Fibroblast of skin of back (primary cell): ENCODE measurements at regions not wholly inside any gene's neighbourhood (a gene's known extent, or its start where the extent isn't known, plus 50 kb on each side); places are given as distances from the start of the nearest gene placed in this dataset.
A peak's percentile ranks its signal among the peaks of the same experiment; 100 is the strongest.
"Not testable (repeated sequence)": the region's sequence is repeated elsewhere in the genome, so short reads cannot be mapped to it uniquely, and the experiment has no call there.

Source experiments
- DNase-seq: peaks from one replicate; pipeline ENCODE4 v3.0.0-alpha.2; 2013

DNA sequence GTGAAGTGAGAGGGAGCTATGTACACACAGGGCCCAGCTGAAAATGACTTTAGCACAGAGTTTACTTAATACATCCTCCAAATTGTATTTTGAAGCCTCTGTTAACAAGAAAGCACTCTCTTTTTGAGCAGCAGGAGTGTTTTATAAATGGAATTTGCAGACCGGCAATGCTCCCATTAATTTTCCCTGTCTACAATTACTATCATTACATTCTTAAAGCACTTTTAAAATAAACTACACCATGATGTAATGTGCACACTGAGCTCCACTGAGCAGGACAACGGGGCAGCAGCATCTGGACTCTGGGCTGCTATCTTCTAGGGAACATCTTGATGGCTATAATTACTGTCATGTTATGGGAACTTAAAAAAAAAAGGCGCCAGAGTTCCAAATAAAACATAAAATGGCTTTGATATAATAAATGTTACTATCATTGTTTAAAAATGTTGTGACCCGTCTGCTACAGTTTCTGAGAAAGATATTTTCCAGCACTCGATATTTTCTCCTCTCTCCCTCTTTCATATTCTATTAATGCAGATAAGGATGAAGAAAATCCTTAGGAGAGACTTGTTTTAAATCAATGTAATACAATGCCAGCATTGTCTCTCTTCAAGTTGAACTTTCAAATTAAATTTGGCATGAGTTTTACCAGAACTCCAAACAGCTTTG lies 150.9 kb downstream of the HLX start:
- no peak for DNase-seq

GRCh38 chr1:221030990-221031389 lies 151.7 kb downstream of the HLX start:
- DNase-seq: no peak

DNA sequence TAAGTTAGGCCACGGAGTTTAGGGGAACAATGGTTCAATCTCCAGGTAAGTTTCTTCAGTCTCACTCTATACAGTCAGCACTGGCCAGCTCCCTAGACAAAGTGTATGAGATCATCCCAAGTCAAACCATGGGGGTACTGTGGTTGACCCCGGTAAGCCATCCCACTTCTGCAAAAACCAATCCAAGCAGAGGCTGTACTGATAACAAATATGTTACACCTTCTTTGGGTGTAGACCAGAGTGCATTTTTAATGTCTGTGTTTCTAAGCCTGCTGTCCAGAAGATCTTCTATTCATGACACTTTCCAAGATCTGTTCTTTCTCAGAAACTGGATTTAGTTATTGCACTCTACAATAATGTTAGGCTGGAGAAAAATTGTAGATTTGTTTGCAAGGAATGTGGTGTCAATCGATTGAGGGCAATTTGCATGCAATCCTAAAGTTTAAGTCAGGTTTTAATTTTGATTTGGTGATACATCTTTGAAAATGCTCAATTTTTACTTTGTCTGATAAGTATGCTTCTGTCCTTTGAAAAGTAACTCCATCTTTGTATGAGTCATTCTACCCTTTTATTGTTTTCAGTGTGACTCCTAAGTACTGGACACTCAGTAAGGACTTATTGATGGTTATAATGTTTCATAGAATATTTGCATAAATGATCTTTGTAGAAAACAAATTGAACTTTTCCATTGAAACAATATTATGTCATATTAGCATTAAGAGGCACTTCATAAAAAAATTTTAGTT lies 152.4 kb downstream of the HLX start:
- no peak for DNase-seq

DNA sequence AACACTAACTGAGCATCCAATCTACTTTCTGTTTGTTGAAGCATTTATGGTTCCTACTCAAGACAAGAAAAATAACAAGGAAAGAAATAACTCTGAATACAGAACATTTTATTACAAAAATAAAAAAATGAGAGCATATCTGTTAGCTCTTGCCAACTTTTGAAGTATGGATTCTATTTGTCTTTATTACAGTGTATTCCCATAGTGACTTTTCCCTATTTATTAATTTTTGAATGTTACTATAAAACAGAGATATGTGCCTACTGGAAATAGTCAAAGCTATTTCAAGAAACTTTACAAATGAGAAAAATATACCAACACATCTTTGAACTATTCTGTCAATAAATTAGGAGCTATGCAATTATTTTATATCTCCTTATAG lies 153.0 kb downstream of the HLX start:
- DNase-seq: no peak

DNA sequence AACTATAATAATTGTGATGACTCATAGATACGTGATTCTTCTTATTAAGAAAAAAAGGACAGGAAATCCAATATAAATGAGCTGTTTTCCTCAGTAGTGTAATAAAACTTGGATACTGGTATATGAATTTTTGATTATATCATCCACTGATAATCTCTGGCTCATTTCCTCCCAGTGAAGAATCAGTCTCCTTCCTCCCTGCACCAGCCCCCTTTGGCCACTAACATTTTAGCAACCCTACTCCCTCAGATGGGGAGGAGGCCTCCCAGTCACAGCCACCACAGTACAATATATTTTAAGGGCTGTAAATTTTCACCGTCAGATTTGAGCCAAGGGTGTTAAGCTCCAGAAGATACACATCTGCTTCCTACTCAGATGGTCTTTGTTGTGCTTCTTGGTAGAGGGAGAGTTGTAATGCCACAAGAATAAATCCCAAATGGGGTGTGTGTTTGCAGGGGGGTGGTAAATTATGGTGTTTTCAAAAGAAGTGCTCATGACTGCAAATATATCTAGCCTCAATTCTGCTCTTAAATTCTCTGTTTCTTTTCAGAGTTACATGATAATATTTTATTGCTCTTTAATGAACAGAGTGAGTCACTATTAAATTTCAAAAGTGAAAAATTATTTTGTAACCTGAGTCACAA lies 153.5 kb downstream of the HLX start:
- no peak for DNase-seq

GRCh38 chr1:221035662-221036153 lies 156.5 kb downstream of the HLX start:
- peak; percentile 81 for DNase-seq

DNA sequence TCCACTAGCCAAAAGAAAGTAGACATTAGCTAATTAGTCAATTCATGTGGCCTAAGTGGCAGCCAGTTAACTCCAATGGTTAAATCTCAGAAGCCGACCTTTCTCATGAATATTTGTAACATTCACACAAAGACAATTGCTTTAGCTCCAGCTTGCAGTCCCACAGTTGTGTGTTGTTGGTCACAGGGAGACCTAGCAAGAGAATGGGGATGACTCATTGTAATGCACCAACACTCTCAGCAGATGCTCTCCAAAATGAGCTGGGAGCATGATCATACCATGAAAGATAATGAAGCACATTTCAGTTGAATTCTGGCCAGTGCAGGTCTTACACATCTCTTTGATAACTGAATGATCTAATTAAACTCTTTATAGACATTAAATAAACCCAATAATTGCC lies 160.4 kb downstream of the HLX start:
- DNase-seq: peak; percentile 58

GRCh38 chr1:221040101-221040500 lies 160.9 kb downstream of the HLX start:
- DNase-seq: no peak

- no peak for DNase-seq
Observed at GRCh38 chr1:221040691-221041285, 161.5 kb downstream of the HLX start.

DNA sequence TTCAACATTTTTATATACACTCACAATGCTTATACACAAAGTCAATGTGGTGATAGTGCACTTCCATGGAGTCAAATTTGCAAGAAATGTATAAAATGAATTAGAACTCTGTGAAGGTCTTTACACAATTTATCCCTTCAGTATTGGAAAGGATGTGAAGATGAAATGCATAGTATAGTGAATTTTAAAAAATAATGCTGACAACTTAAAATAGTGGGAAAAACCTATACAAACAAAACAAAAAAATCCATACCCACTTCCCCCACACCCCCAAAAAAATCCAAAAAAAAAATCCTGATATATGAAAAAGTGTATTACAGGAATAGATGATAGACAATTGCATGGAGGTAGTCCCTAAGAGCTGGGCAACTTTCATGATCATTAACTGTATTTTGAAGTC lies 165.3 kb downstream of the HLX start:
- DNase-seq: no peak

- no peak for DNase-seq
Observed at GRCh38 chr1:221045151-221045550, 165.9 kb downstream of the HLX start.

- peak; percentile 53 for DNase-seq
Observed at GRCh38 chr1:221045842-221046831, 166.9 kb downstream of the HLX start.

DNA sequence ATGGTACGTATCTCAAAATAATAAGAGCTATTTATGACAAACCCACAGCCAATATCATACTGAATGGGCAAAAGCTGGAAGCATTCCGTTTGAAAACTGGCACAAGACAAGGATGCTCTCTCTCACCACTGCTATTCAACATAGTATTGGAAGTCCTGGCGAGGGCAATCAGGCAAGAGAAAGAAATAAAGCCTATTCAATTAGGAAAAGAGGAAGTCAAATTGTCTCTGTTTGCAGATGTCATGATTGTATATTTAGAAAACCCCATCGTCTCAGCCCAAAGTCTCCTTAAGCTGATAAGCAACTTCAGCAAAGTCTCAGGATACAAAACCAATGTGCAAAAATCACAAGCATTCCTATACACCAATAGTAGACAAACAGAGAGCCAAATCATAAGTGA lies 172.1 kb downstream of the HLX start:
- DNase-seq: not testable (repeated sequence)

DNA sequence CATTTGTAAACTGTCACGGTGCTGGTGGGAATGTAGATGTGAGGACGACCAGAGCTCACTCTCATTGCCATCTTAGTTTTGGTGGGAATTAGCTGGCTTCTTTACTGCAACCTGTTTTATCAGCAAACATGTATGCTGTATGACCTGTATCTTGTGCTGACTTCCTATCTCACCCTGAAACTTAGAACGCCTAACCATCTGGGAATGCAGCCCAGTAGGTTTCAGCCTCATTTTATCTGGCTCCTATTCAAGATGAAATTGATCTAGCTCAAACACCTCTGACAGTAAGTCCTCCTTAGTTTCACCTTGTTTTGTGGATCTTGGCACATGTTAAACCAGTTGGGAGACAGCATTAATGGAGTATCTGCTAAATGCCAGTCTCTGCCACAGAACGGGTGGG lies 174.6 kb downstream of the HLX start:
- DNase-seq: no peak

GRCh38 chr1:221059506-221059905 lies 180.3 kb downstream of the HLX start:
- DNase-seq: no peak

- DNase-seq: no peak
Observed at GRCh38 chr1:221063651-221064050, 184.4 kb downstream of the HLX start.

DNA sequence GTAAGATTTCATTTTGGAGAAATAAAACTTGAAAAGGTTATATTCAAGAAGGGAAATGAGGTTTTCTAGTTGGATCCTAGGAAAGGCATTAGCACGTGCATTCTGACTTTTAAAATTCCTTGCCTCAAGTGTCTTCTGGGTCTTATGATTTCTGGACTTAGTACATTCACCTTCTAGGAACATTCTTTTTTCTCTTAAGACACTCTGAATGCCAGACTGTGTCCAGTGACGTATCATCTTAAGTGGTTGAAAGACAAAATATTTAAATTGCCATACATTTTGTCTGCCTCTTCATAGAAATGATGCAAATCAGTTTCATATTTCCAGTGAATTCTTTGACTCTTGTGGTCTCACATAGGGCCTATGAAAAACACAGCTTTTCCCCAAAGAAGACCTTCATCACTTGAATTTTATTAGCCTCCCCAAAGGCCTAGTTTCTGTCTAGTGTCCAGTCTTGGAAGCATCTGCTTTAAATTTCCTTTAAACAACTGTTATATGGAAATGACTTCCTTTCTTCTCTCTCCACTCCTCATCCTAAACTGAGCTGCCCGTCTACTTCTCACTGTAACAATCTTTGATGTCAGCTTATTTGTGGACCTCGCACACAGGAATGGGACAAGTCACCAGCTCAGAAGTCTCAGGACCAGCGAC lies 187.2 kb downstream of the HLX start:
- no peak for DNase-seq

DNA sequence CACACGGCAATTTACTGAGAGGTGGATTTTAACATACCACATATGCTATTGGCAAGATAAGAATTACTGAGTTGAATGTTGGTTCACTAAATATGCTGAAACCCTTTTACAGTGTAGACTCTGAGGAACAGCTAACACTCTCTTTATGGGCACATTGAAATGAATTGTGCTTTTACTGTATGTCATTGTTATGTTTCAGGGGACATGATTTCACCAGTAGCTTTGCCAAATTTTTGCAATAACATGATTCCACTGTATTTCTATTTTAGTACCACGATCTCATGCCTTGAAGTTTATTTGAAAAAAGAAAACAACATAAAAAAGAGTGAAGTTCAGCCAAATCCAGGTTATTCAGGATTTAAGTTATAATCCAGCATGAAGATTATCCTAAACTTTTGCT lies 188.5 kb downstream of the HLX start:
- DNase-seq: no peak

GRCh38 chr1:221069178-221069903 lies 190.1 kb downstream of the HLX start:
- DNase-seq: no peak

- DNase-seq: no peak
Observed at GRCh38 chr1:221069986-221070385, 190.7 kb downstream of the HLX start.

DNA sequence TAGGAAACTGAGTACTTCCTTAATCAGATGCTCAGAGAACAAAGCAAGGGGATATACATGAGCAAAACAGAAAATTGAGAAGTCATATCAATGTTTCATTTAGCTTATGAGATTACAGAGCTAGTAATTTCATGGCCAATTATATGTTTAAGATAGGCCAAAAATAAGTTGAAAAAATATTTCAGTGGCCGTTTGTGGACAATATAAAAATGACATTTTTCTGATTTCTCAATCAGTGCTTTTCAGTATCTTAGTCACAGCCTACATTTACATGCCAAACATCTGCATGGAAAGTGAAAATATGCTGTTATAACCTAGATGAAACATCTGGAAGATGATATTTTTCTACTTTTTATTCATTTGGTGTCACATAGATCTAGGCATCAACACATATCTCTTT lies 192.5 kb downstream of the HLX start:
- DNase-seq: no peak
